ENCODE measurements at regions not wholly inside any gene's neighbourhood (a gene's known extent, or its start where the extent isn't known, plus 50 kb on each side); places are given as distances from the start of the nearest gene placed in this dataset.

GRCh38 chr3:153260681-153261080 lies 98.7 kb downstream of the RAP2B start:
- TF ChIP-seq CTCF (IDR thresholded peaks at IDR 0.05): no peak

GRCh38 chr3:153266619-153267018 lies 104.6 kb downstream of the RAP2B start:
- no peak for TF ChIP-seq CTCF (IDR thresholded peaks at IDR 0.05)

GRCh38 chr3:153268564-153269279 lies 106.7 kb downstream of the RAP2B start:
- no peak for TF ChIP-seq CTCF (IDR thresholded peaks at IDR 0.05)

- TF ChIP-seq CTCF (IDR thresholded peaks at IDR 0.05): no peak
Measured at GRCh38 chr3:153269730-153270129, 107.7 kb downstream of the RAP2B start.

GRCh38 chr3:153273217-153273616 lies 111.2 kb downstream of the RAP2B start:
- TF ChIP-seq CTCF (IDR thresholded peaks at IDR 0.05): no peak

GRCh38 chr3:153273767-153274435 lies 111.9 kb downstream of the RAP2B start:
- TF ChIP-seq CTCF (IDR thresholded peaks at IDR 0.05): no peak

GRCh38 chr3:153274561-153274960 lies 112.5 kb downstream of the RAP2B start:
- no peak for TF ChIP-seq CTCF (IDR thresholded peaks at IDR 0.05)

All from LNCAP (cell line).